ENCODE measurements at regions not wholly inside any gene's neighbourhood (a gene's known extent, or its start where the extent isn't known, plus 50 kb on each side); places are given as distances from the start of the nearest gene placed in this dataset.

DNA sequence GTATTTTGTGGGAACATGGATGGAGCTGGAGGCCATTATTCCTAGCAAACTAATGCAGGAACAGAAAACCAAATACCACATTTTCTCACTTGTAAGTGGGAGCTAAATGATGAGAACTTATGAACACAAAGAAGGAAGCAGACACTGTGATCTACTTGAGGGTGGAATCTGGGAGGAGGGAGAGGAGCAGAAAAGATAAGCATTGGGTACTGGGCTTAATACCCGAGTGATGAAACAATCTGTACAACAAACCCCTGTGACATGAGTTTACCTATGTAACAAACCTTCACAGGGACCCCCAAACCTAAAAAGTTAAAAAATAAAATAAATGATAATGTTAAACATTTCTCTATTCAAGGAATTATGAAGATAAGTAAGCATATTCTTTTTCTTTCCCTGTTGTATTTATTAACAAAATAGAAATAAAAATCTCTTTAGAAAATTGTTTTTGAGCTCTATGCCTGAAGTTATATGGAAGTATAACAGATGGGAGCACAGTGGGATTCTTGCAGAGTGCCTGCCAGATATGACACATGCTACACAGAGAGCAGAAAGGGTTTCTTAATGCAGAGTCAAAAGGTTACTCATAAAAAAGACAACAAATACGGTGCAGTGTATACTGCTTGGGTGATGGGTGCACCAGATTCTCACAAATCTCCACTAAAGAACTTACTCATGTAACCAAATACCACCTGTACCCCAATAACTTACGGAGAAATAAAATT lies 52.0 kb upstream of the SYNE2 start:
- TF ChIP-seq, protein P1, sequence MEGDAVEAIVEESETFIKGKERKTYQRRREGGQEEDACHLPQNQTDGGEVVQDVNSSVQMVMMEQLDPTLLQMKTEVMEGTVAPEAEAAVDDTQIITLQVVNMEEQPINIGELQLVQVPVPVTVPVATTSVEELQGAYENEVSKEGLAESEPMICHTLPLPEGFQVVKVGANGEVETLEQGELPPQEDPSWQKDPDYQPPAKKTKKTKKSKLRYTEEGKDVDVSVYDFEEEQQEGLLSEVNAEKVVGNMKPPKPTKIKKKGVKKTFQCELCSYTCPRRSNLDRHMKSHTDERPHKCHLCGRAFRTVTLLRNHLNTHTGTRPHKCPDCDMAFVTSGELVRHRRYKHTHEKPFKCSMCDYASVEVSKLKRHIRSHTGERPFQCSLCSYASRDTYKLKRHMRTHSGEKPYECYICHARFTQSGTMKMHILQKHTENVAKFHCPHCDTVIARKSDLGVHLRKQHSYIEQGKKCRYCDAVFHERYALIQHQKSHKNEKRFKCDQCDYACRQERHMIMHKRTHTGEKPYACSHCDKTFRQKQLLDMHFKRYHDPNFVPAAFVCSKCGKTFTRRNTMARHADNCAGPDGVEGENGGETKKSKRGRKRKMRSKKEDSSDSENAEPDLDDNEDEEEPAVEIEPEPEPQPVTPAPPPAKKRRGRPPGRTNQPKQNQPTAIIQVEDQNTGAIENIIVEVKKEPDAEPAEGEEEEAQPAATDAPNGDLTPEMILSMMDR (IDR thresholded peaks at IDR 0.05; ENCODE audit: borderline replicate concordance, control extremely low read depth, extremely low read depth, insufficient read depth, missing control alignments): no peak
- in situ Hi-C loops (cut with MboI; ENCODE audit: low sequenced_read_pairs, unreplicated experiment): no loop called here
- no peak for DNase-seq (ENCODE audit: low spot score)
